ENCODE measurements at regions not wholly inside any gene's neighbourhood (a gene's known extent, or its start where the extent isn't known, plus 50 kb on each side); places are given as distances from the start of the nearest gene placed in this dataset.

DNA sequence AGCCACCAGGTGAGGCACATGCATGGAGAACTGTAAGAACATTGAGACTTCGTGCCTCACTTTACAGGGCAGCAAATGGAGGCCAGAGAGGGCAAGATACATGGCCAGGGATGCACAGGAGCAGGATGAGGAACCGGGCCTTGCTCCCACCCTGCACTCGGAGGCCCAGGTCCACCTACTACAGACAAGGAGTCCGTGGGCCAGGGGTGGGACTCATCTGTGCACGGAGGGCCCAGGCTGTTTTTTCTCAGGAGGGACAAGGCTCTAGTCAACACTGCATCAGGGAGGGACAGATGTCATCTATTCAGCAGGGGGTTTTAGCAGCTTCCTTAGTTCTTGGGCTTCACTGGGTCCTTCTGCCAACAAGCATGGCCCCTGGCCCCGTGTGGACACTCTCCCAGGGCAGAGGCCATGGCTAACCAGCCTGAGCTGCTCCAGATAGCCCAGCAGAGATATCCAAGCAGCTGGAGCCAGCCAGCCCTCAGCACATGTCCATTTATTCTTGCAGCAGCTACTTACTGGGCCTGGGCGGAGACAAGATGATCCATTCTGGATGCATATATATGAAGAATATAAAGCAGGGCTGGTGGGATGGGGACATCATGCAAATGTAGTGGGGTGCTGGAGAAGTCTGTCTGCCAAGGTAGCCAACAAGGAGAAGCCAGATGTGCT is 134.5 kb upstream of the RET start:
- H3K23me2 ChIP-seq (ENCODE audit: insufficient read length, low read depth, low read length, poor library complexity, severe bottlenecking), result no peaks in the 10 kb centered on the region
- H2BK5ac ChIP-seq (ENCODE audit: insufficient read length, low read length), result no peak overlapping the region
- Mint-ChIP-seq H3K27me3 (ENCODE audit: low read depth) (peaks cover 5% of the 10 kb centered on the region), H3K36me3 (ENCODE audit: insufficient read depth in 1 of 3, low read depth in 3 of 3) (peaks cover 0 to 2% (median 0%) of the 10 kb centered on the region in 3 experiments; a peak in 1 of 7 replicates), H3K4me3 (no peak overlapping the region), H3K4me1 (peaks cover 0 to 2% of the 10 kb centered on the region in 2 experiments; a peak in 1 of 4 replicates), H3K27ac (peak overlapping the region in 1 of 3 experiments; percentile 75; a peak in 2 of 7 replicates), H3K9me3 (peaks cover 0 to 2% of the 10 kb centered on the region in 2 experiments; a peak in 3 of 5 replicates)
- no peak overlapping the region for H3K18ac ChIP-seq (ENCODE audit: insufficient read length, low read depth, low read length)
- H3K9ac ChIP-seq (ENCODE audit: extremely low read depth, insufficient read length, low read length), result no peak overlapping the region
- no peaks in the 10 kb centered on the region for H3K4me1 ChIP-seq (ENCODE audit: insufficient read depth, low read length)
- H3K4ac ChIP-seq (ENCODE audit: low read depth, low read length), result no peak overlapping the region
- no peak overlapping the region for H2BK20ac ChIP-seq (ENCODE audit: low read depth, low read length, poor library complexity, severe bottlenecking)
- no peak overlapping the region for H4K91ac ChIP-seq (ENCODE audit: insufficient read length, low read depth, low read length)
- H3K79me2 ChIP-seq (ENCODE audit: insufficient read depth, low read length), result no peaks in the 10 kb centered on the region
- H3K14ac ChIP-seq (ENCODE audit: insufficient read depth, low read length), result no peak overlapping the region
- WGBS (ENCODE audit: extremely low coverage, insufficient read length, low lambda C conversion rate), result no CpG with 5 or more reads among the region's 7 CpGs
- no peak overlapping the region for H2AFZ ChIP-seq (ENCODE audit: low read length)
- H2BK15ac ChIP-seq (ENCODE audit: low read depth, low read length), result no peak overlapping the region
- H3K27me3 ChIP-seq (ENCODE audit: insufficient read depth, low read length), result no peaks in the 10 kb centered on the region
- H3K4me2 ChIP-seq (ENCODE audit: insufficient read depth, insufficient read length, low read length), result no peak overlapping the region
- no peak overlapping the region for H3K23ac ChIP-seq (ENCODE audit: insufficient read length, low read depth, low read length)
- H3K9me3 ChIP-seq (ENCODE audit: control insufficient read depth, low read depth, low read length), result no peaks in the 10 kb centered on the region
- no peak for TF ChIP-seq CTCF (conservative IDR thresholded peaks at IDR 0.05)
- H3K27ac ChIP-seq (ENCODE audit: insufficient read length, low read depth, low read length), result no peak overlapping the region
- no peak overlapping the region for H2BK120ac ChIP-seq (ENCODE audit: low read depth, low read length, poor library complexity, severe bottlenecking)
- H2BK12ac ChIP-seq (ENCODE audit: insufficient read length, low read depth, low read length), result no peak overlapping the region
- H4K20me1 ChIP-seq (ENCODE audit: control insufficient read depth, insufficient read depth, insufficient read length), result no peaks in the 10 kb centered on the region
- no peak overlapping the region for H3K56ac ChIP-seq (ENCODE audit: insufficient read length, low read depth, low read length)
- H3K79me1 ChIP-seq (ENCODE audit: insufficient read depth, low read depth, low read length, poor library complexity, severe bottlenecking), result no peaks in the 10 kb centered on the region
- DNase-seq, result peak; percentile 22
- no peak overlapping the region for H4K8ac ChIP-seq (replicated peaks; ENCODE audit: insufficient read length, low read depth, low read length)
- H3T11ph ChIP-seq (ENCODE audit: low read length), result no peak overlapping the region
- H2AK5ac ChIP-seq (ENCODE audit: insufficient read length, low read length), result no peak overlapping the region
- no peak overlapping the region for H4K5ac ChIP-seq (ENCODE audit: insufficient read length, low read depth, low read length)

Data from H9 (cell line).